HG03196 (cell line): ENCODE measurements at regions not wholly inside any gene's neighbourhood (a gene's known extent, or its start where the extent isn't known, plus 50 kb on each side); places are given as distances from the start of the nearest gene placed in this dataset.

Experiments
- ATAC-seq: cut with Tn5 transposase; IDR thresholded peaks from one replicate; pipeline ENCODE4 v1.9.1; 2021; ENCODE audit not compliant: unreplicated experiment

DNA sequence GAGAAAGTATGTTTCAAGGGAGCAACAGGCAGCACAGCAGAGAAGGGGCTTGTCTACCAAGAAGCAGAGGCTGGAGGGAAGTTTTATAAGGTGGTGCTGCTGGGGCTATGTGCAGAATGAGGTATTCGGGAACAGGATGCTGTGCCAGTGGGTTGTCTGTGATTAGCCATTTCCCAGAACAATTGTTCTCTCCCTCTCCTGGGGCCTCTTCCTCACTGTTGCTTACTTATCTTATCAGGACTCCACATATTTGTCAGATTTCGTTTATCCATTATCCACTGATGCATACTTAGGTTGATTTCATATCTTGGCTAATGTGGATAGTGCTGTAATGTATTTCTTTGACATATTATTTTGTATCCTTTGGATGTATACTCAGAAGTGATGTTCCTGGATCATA, 195.1 kb upstream of the RTL1 start:
- no peak for ATAC-seq

DNA sequence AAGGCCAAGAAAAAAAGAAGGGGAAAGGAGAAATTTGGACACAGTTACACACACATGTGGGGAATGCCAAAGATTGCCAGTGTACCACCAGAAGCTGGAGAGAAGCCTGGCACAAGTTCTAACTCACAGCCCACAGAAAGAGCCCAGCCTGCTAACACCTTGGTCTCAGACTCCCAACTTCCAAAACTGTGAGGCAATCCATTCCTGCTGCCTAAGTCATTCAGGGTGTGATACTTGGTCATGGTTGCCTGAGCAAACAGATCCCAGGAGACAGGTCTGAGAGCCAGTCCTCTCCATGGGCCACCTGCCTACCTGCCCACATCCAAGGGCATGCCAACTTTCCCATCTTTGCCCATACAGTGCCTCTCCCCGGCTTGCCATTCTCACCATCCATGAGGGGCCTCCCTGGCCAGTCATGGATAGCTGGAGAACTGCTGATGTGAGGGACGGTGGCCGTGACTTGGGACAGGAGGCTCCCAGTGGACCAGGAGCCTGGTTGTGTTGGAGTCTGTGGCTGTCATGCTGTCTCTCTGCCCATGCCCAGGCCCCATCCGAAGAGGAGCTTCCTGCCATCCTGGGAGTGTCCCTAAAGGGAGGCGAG, 198.0 kb upstream of the RTL1 start:
- no peak for ATAC-seq

DNA sequence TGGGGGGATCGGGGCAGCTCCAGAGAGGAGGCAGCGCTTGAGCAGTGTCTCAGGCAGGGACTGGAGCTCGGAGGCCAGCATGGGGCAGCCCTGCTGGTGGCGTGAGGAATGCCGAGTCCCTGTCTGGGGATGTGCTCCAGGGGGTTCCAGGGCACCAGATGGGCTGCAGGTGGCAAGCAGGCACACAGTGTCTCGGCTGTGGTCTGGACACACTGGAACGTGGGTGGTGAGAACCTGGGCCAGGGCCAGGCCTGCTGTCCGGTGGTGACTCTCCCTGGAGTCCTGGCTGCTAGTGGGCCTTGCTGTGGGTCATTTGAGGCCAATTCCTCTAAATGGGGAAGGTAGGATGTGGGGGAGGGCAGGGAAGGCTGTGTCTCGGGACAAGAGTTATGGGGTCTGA, 199.4 kb upstream of the RTL1 start:
- ATAC-seq, result no peak

DNA sequence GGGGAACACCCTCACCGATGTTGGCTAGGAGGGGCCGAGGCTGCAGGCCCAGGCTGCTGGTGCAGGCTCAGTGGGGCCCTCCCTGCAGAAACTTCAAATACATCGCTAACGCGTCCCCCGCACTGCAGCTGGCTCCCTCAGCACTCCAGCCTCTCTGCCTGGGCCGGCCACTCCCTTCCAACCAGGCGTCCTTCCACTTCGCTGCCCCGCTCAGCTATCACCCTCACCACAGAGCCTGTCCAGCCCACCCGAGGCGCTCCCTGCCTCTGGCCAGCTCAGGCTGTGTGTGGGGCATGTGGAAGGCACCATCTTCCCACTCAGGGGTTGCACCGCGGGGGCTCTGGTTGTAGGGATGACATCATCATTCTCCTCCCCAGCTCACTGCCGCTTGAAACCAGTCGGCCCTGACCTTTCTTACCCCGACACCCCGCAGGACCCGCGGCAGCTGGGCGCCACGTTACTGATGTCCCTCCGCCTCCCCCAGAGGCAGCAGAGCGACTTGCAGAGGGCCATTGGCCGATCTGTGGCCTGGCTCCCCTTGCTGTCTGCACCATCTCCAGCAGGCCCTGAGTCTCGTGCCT, 199.9 kb upstream of the RTL1 start:
- ATAC-seq, result no peak

DNA sequence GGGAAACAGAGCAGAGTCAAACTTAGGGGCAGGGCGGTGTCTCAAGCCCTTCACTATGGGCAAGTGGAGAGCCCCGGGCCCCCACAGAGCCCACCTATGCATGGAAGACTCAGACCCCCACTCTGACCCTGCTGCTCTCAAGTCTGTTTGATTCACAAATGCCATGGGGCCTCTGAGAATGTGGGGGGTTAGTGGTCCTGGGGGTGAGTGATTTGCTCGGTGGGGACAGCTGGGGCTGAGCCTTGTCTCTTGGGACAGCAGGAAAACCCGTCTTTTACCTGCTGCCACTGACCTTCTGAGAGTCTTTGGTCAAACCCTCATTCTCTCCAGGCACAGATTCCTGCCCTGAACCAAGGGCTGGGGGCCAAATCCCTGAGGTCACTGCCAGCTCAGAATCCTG, 201.0 kb upstream of the RTL1 start:
- ATAC-seq, result no peak

DNA sequence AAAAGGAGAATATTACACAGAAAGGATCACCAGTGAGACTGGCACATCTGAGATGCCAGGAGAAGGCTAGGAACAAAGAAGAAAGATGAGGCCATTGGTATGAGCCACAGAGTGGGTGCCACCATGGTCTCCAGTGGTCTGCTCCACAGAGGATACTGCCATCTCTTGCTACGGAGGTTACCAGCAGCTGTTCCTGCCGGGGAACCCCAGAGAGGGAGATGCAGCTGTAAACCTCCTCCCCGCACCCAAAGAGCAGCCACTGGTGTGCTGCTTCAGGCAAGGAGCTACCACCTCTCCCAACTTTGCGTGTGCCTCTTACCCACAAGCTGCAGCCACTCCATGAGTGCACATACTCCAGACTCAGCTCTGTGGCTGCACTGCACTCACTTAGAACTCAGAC, 201.5 kb upstream of the RTL1 start:
- ATAC-seq, result no peak

DNA sequence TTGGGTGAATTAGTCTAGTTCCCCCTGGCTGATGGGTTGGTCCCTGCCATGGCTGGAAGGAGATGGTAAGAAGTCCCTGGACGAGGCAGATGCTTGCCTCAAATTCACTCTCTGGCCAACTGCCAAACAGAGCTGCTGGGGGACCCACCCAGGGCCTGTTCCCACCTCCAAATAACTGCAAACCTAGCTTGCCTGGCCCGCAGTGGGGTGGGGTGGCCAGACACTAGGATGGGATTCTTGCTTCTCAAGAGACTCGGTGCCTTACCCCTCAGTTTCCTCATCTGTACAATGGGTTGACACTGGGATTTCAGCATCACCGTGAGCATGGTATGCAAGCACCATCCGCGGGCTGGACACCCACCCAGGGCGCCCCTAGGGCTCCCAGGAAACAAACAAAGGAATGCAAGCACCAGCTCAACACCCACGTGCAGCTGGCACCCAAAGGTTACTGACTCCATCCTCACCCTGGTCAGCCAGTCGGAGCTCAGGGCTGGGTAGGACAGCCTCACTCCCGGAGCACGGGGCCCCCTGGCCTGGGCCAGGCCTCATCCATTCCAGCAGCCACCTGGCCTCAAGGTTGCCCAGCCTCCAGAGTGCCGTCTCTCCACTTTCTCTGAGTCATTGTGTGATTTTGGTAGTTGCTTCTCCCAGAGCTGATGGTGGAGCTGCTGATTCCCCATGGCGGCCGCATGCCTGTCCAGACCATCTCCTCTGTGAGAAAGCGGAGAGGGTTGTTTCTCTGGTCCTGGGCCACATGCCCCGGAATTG, 205.2 kb upstream of the RTL1 start:
- no peak for ATAC-seq

DNA sequence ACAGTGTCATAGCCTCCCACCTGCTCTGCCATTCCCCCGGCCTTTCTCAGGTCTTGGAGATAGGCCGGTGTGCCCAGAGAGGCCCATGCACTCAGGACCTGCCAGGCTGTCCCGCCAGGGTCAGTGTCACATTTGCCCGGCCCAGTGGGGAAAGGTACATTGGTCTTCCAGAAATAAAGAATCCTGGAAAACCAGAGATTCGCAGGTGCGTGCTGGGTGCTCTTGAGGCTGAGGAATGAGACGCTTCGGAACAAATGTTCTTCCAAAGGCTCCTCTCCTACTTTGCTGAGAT, 205.8 kb upstream of the RTL1 start:
- no peak for ATAC-seq

DNA sequence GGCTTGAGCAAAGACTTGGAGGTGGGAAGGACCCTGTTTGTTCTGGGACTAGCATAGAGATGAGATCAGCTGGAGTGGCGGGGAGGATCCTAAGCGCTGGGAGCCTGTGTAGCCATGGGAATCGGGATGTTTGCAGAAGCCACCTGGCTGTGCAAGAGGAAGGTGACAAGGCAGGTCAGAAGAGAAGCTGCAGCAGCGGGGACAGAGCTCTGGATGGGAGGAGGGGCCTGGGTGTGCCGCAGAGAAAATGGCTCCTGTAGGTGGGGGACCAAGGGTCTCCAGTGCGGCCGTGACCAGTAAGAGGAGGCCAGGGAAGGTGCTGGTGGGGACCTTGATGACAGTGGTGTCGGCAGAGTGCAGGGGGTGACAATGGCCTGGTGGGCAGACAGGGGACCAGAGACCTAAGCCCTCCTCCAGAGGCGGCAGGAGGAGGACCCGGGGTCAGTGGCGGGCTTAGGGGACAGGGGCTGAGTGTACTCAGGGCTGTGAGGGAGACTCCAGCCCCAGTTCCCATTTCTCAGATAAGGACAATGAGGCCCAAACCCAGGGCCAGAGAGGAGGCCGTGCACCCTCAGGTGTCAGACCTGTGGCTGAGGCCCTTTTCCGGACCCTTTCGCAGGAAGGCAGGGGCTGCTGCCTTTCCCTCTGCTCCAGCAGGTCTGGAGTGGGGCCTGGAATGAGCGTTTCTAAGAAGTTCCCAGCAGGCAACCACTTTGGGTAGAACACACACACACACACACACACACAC, 206.6 kb upstream of the RTL1 start:
- ATAC-seq, result no peak

DNA sequence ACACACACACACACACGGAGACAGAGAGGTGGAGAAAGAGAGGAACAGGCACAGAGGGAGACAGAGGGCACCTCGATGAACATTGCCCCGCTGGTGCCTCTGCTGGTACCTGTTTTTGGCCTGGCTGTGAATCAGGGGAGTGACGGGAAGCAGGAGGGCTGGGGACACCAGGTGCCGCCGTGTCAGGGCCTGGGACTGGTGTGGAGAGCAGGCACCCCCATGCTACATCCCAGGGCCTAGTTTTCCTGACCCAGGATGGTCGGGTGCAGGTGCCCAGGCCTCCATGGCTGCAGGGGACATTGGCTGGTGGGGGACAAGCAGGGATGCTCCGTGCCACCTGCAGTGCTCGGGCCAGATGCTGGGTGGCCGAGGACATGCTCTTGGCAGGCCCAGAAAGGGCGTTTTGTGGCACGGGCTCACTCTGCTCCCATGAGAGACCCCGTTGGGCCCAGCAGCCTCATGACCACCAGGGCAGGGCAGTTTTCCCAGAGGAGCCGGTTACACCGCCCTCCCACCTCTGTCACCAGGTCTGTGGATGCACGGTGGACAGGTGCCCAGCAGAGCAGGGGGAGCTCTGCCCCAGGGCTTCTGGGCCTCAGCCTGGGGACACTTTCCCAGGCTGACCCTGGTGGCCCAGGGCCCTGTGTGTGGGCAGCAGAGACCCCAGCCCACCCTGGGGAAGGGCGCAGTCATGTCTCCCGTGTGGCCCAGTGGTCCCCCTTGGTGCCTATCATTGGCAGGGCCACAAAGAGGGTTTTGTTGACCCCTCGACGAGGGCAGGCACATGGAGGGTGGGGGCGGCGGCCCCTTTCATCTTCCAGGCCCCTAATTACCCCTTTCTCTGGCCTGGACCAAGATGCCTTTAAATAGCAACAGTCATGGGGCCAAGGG, 207.5 kb upstream of the RTL1 start:
- no peak for ATAC-seq

DNA sequence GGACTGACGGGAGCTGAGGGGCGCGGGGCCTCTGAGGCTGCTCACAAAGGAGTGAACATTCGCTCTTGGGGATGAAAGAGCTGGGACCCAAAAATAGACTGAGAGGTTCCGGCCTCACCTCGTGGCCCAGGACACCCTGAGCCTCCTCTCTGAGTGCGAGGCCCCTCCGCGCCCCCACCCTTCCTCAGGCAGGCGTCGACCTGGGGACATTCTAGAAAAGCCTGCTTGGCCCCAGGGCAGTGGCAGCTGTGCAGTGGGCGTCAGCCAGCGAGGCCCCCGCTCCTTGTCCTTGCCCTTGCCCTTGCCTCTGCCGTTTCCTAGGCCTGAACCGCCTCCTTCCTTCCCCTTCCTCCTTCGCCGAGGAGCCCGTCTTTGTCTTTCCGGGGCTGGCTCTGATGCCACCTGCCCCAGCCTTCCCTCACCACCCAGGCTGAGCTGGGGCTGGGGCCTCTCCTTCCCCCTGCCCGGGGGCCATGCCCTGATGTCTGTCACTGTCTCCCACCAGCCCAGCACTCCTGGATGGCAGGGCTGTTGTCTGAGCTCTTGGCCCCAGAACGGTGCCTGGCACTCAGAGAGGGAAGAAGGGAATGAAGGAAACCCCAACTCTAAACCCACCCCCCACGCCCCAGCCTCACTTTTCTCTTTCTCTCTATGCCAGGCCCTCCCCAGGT, 208.2 kb upstream of the RTL1 start:
- no peak for ATAC-seq

DNA sequence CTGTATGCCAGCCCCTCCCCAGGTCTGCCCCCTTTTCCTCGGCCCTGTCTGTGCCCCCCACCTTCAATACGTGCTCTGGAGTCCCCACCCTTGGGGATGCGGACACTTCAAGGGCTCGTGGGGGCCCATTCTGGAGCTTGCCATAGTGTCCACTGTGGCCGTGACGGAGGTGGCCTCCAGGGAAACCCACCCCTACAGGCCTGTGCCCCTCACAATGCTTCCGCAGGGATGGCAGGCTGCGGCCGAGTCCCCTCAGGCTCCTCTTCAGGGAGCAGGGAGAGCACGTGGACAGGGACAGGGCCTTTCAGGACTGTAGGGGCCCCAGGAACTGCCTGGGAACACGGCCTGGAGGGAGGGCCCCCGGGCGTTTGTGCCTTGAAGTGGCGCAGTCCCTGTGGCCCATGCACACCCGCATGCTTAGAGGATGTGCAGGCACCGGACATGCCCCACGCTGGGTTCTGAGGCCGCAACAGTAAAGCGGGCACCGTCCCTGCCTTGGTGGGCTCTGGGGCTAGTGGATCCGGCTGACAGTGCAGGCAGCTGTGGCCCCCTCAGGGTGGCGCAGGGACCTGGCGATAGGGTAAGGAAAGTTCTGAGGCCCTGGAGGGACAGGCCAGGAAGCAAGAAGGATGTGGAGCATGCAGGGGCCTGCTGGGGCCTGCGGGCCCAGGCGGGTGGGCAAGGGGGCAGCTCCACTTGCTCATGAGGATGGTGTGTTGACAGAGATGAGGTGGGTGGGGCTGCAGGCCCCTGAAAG, 209.0 kb upstream of the RTL1 start:
- no peak for ATAC-seq

DNA sequence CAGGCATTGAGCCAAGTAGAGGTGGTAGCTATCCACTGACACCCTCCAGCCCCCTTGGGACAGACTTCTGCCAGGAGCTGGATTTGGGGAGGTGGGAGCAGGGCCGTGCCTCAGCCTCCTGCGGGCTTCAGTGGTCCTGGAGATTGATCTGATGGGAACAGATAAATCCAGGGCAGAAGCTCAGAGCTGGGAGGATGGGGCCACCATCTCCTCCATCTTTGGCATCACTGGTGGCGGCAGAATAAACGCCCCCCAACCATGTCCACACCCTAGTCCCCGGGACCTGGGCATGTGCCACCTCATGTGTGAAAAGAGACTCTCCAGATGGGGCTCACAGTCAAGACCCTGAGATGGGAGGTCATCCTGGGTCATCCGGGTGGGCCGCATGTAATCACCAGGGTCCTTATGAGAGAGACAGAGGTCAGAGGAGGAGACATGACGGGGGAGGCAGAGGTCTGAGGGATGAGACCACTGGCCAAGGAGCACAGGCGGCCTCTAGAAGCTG, 209.6 kb upstream of the RTL1 start:
- ATAC-seq, result no peak

DNA sequence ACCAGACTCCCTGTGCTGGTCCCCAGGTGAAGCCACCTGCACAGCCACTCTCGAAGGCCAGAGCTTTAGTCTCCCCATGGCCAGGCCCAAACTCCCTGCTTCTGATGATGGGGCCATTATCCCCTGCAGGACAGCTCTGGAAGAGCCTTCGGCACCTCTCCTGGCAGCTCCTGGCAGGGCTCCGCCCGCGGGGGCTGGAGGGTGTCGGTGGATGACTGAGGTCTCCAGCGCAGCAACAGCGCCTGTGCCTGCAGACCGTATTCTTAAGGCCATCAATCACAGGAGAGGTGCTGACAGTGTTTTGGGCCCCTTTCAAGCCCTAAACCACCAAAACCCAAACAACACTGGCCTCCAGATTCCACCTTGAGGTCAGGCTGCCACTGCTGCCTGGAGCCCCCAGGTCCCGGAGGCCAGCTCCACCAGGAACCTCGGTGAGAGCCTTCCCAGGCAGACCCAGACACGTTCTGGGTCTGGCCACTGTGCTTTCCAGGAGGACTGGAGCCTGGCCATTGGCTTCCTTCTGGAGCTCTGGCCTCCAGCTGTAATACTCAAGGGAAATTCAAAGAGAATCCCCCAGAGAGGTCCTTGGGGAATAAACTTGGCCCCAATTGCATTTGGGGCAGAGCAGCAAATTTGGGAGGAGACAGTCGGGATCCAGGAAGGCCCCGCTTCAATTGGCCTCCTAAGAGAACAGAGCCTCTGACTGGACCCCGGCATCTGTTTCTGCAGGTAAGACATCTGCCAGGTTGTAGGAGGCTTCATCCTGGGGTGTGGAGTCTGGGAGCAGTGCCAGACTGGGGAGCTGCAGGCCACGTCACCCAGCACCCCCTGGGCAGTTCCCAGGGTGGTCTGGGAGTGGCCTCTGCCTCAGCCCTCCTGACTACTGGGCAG, 210.6 kb upstream of the RTL1 start:
- no peak for ATAC-seq

DNA sequence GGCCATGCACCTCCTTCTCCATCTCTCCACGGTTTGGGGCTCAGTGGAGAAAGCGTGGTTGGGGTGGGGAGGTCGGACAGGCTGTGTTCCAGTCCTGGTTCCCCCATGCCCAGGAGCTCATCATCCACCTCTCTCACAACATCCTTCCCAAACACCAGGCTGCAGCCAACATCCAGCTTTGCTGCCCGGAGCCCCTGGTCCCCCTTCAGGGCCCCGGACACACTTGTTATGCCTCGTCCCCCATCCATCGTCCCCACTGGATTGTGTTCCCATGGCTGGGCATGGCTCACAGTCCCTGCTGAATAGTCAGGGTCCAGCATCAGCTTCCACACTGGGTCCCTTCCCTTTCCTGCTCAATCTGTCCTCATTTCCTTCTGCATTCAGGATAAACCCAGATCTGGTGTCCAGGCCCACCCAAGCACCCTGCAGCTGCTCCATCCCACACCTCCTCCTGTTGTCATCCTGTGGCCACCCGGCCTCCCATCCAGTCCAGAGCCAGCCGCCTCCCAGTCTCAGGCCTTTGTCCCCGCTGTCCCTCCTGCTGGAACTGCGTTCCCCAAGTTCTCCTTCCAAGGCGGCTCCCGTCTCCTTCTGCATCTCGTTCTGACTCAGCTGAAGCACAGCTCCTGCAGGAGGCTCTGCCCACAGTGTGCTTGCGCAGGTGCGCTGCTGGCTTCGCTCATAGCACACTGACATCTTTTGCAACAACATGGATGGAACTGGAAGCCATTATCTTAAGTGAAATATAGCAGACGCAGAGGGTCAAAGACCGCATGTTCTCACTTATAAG, 211.4 kb upstream of the RTL1 start:
- ATAC-seq, result no peak

DNA sequence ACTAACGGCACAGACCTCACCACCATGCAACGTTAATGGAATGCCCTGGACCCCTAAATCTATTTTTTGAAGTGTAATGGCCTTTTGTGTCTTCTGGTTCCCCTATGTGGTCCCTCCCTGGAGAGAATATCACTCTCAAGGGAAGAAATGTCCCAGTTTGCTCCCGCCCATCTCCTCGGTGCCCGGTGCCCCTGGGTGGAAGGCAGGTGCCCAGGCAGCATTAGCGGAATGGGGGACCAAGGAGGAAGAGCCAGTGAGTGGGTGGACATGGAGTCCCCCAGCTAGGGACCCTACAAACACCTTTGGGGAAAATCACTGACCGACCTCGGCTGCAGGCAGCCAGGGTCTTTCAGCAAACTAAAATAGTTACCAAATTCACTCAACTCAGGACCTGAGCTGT, 212.1 kb upstream of the RTL1 start:
- no peak for ATAC-seq

DNA sequence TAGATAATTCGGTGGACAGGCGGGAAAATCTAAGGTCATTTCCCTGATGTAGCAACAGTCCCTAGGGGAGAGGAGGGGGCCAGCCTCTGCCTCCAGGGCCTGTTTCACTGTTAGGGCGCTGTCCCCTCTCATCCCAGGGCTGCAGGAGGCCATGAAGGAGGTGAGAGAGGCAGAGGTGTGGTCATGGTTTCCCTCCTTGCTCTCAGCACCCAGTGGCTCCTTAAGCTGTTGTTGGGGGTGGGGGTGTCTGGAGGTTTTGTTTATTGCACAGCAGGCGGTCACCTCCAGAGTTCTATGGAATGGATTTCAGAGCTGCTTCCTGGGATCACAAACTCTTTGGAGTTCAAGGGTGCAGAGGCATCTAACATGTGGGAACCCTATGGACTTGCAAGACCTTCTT, 212.5 kb upstream of the RTL1 start:
- ATAC-seq, result no peak
